MCF 10A (cell line): ENCODE measurements at regions not wholly inside any gene's neighbourhood (a gene's known extent, or its start where the extent isn't known, plus 50 kb on each side); places are given as distances from the start of the nearest gene placed in this dataset.

Experiments
- BruUV-seq: library from RNA; stranded (reverse); fragments of 400-500 nt; replicated peaks from 2 replicates; lab custom pipeline; 2021; lab: Mats Ljungman, UMichigan
- CTCF ChIA-PET: fragments of 300-600 bp; sonication (Branson Sonifier 250); formaldehyde crosslinking; extraction: SDS; loops from one replicate; lab custom pipeline; 2021; ENCODE audit warnings: antibody characterized with exemption, inconsistent platforms; lab: Yijun Ruan, JAX
- POLR2A ChIA-PET: fragments of 300-600, 350-650 bp; sonication (Branson Sonifier 250); formaldehyde crosslinking; extraction: SDS; loops from one replicate; lab custom pipeline; 2020; ENCODE audit warnings: antibody characterized with exemption, inconsistent platforms; lab: Yijun Ruan, JAX
- DNase-seq: peaks from one replicate; pipeline ENCODE4 v3.0.0-alpha.2; 2018; ENCODE audit not compliant: unreplicated experiment
- H3K27ac Mint-ChIP-seq: one replicate; pipeline ENCODE4 v1.8.0; 2022; ENCODE audit warnings: mild to moderate bottlenecking, low read depth, mixed read lengths; ENCODE audit not compliant: unreplicated experiment
- H3K27me3 Mint-ChIP-seq: one replicate; pipeline ENCODE4 v1.8.0; 2022; ENCODE audit warnings: mixed read lengths; ENCODE audit not compliant: insufficient read depth, unreplicated experiment
- H3K36me3 Mint-ChIP-seq: one replicate; pipeline ENCODE4 v1.8.0; 2022; ENCODE audit warnings: mild to moderate bottlenecking, moderate library complexity, mixed read lengths; ENCODE audit not compliant: insufficient read depth, unreplicated experiment
- H3K4me1 Mint-ChIP-seq: one replicate; pipeline ENCODE4 v1.8.0; 2022; ENCODE audit warnings: mixed read lengths; ENCODE audit not compliant: insufficient read depth, unreplicated experiment
- H3K4me3 Mint-ChIP-seq: one replicate; pipeline ENCODE4 v1.8.0; 2022; ENCODE audit warnings: mild to moderate bottlenecking, moderate library complexity, mixed read lengths; ENCODE audit not compliant: unreplicated experiment
- H3K9me3 Mint-ChIP-seq: one replicate; pipeline ENCODE4 v1.8.0; 2022; ENCODE audit warnings: mixed read lengths; ENCODE audit not compliant: unreplicated experiment
- intact Hi-C: fragments of 100-400 bp; cut with micrococcal nuclease; formaldehyde crosslinking; loops from 2 replicates; pipeline ENCODE4 v1.14.1; 2022
- TF ChIP-seq, protein P1 (sequence below): fragments of 200-600 bp; IDR thresholded peaks from one replicate; pipeline ENCODE4 v1.8.0; 2022; ENCODE audit warnings: antibody characterized with exemption, mild to moderate bottlenecking; ENCODE audit not compliant: unreplicated experiment

DNA sequence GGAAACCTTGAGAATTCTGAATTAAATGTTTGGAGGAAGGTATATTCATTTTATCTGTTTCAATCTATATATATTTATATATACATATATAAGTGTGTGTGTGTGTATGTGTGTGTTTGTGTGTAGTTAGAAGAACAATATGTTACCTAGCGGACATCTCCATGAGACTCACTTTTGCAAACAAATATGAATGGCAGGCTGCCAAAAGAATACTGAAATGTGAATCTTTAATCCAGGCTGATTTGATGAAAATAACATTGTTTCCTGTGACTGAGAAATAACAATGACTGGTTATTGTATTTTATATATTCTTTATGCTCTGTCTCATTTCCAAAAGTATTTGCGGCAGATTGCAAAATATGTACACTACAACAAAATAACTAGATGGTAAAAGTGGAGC, 255.5 kb upstream of the TGFBR2 start:
- Mint-ChIP-seq H3K4me3 (no peak overlapping the region), H3K27ac (no peak overlapping the region), H3K9me3 (no peaks in the 10 kb centered on the region), H3K36me3 (no peaks in the 10 kb centered on the region), H3K27me3 (no peaks in the 10 kb centered on the region), H3K4me1 (peaks cover 52% of the 10 kb centered on the region)
- intact Hi-C loops = no loop called here
- TF ChIP-seq, protein P1, sequence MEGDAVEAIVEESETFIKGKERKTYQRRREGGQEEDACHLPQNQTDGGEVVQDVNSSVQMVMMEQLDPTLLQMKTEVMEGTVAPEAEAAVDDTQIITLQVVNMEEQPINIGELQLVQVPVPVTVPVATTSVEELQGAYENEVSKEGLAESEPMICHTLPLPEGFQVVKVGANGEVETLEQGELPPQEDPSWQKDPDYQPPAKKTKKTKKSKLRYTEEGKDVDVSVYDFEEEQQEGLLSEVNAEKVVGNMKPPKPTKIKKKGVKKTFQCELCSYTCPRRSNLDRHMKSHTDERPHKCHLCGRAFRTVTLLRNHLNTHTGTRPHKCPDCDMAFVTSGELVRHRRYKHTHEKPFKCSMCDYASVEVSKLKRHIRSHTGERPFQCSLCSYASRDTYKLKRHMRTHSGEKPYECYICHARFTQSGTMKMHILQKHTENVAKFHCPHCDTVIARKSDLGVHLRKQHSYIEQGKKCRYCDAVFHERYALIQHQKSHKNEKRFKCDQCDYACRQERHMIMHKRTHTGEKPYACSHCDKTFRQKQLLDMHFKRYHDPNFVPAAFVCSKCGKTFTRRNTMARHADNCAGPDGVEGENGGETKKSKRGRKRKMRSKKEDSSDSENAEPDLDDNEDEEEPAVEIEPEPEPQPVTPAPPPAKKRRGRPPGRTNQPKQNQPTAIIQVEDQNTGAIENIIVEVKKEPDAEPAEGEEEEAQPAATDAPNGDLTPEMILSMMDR = no peak
- CTCF ChIA-PET = no interaction called here
- no peak for DNase-seq
- BruUV-seq = no TSS peak
- POLR2A ChIA-PET = no interaction called here

DNA sequence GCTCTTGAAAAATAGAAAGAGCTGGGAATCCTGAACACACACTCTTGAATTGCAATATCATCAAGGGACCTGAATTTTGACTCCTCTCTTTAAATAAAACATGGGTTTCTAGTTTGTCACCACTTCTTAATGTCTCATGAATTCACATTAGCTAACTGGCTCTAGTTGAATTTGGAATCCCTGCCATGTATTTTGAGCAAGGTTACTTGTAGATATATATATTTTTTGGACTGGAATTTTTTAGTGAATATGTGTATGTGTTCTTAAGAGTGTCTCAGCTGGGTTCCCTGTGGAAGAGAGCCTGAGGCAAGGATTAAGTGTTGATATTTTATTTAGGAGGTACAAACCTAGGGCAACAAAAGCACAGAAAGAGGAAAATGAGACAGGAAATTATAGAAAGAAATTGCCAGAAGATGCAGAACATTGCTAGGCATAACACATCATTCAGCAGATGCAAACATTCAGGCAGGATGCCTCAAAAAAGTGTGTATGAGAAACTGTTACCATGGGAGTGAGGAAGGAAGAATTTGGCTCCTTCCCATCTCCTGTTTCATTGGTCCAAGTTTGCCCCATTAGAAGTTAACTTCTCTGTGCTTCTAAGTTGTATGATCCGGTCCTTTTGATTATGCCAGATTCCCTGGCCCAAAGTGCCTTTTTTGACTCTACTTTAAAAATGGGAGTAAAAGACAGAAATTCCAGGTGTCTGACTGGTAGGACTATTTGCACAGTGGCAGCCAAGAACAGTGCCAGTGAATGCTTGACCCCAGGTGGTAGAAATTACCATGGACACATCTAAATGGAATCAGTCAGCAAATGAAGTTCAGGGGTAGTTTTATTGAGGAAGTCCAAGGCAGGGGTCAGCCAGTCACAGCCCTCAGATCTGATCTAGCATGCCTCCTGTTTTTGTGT, 253.7 kb upstream of the TGFBR2 start:
- ChIA-PET CTCF (interaction anchor here (0.6 to 0.8 kb wide), 4 partner anchors 84 to 545 kb away, joined by 3 read pairs; no protein-coding TSS in a partner anchor), POLR2A (interaction anchor here (0.7 to 1.4 kb wide), 4 partner anchors 66 to 341 kb away, joined by 3 to 4 read pairs (median 3); no protein-coding TSS in a partner anchor)
- intact Hi-C loops = no loop called here
- TF ChIP-seq, protein P1 = no peak
- no TSS peak for BruUV-seq
- DNase-seq = no peak
- Mint-ChIP-seq H3K4me3 (no peak overlapping the region), H3K36me3 (no peaks in the 10 kb centered on the region), H3K9me3 (no peaks in the 10 kb centered on the region), H3K27ac (peak overlapping the region; percentile 71), H3K4me1 (peaks cover 56% of the 10 kb centered on the region), H3K27me3 (no peaks in the 10 kb centered on the region)

DNA sequence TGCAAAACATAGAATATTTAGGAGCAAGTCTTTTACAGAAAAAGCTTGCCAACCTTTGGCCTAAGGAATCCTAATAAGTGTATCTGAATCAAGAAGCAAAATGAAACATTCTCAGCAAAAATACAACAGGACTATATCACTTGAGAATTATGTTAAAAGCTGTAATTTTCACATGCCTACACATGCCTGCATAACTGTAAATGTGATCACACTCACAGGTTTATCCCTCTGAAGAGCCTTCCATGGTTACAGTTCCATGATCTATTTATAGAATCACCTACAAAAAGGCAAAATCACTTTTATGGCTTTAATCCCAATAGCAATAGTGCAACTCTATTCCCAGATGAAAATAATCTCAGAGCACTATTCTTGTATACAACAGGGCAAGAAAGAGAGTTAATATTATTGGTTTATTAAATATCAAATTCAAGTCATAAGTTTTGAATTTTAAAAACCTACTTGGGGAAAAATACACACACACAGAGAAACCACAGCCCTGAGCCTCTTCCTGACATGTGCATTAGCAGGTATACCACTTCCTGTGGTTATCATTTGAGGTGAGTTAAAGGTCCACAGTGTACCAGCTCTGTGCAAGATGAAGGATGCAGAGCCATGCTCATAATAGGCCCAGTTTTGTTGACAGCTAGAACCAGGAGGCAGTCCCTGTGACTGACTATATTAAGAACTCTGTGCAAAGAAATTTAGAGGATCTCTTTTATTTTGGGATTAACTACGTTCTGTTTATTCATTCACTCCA, 252.5 kb upstream of the TGFBR2 start:
- TF ChIP-seq, protein P1 = no peak
- Mint-ChIP-seq H3K27ac (peak overlapping the region; percentile 75), H3K4me1 (peaks cover 50% of the 10 kb centered on the region), H3K4me3 (no peak overlapping the region), H3K36me3 (no peaks in the 10 kb centered on the region), H3K27me3 (no peaks in the 10 kb centered on the region), H3K9me3 (no peaks in the 10 kb centered on the region)
- CTCF ChIA-PET = interaction anchor here (0.7 kb wide), 1 partner anchor 172 kb away, joined by 5 read pairs; no protein-coding TSS in a partner anchor
- no TSS peak for BruUV-seq
- DNase-seq = no peak
- POLR2A ChIA-PET = interaction anchor here (1.0 to 2.6 kb wide), 2 partner anchors 8 to 12 kb away, joined by 3 to 9 read pairs; no protein-coding TSS in a partner anchor
- intact Hi-C loops = no loop called here

DNA sequence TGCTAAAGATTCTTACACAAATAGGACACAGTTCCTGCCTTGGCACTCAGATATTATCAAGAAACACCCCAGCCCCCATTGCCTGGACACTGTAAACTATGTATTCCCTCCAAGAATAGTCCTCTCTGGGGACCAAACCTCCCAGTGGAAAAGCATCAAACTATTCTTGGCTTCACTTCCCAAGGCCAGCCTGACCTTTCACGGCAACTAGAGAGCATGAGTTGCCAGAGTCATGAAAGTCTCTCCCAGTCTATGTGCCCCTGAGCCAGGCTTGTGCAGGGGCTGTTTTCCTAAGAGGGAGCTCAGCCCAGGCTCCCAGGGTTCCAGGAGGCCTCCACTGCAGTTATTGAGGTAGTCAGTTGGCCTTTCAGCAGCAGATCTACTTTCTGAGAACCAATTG, 251.9 kb upstream of the TGFBR2 start:
- BruUV-seq = no TSS peak
- DNase-seq = no peak
- Mint-ChIP-seq H3K27me3 (no peaks in the 10 kb centered on the region), H3K36me3 (no peaks in the 10 kb centered on the region), H3K9me3 (no peaks in the 10 kb centered on the region), H3K4me1 (peaks cover 44% of the 10 kb centered on the region), H3K27ac (no peak overlapping the region), H3K4me3 (no peak overlapping the region)
- ChIA-PET POLR2A (interaction anchor here (1.0 to 2.6 kb wide), 3 partner anchors 9 to 123 kb away, joined by 3 to 9 read pairs (median 4); no protein-coding TSS in a partner anchor), CTCF (interaction anchor here (0.7 kb wide), 1 partner anchor 35 kb away, joined by 3 read pairs; no protein-coding TSS in a partner anchor)
- intact Hi-C loops = no loop called here
- TF ChIP-seq, protein P1 = no peak
